ENCODE measurements at regions not wholly inside any gene's neighbourhood (a gene's known extent, or its start where the extent isn't known, plus 50 kb on each side); places are given as distances from the start of the nearest gene placed in this dataset.

DNA sequence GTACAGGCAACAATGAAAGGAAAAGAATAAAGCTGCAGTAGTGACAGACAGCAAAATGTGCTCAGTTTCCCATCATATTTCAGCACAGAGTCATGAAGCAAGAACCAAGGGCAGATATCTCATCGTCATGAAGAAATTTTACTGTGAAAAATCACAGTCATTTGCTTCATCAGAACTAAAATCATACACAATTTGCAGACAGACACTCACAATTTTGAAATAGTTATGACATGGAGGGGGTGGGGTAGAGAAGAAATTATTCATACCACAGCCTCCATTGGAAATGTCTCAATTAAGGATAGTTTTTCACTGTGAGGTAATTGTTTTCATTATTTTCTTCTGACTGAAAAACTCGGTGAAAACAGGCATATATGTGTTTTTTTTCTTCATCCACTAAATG is 78.8 kb upstream of the CNTN3 start:
- Histone ChIP-seq H4K20me1 (ENCODE audit: insufficient read depth, low read length) (no peaks in the 10 kb centered on the region), H3F3A (ENCODE audit: insufficient read depth, low read length) (no peaks in the 10 kb centered on the region), H3K79me2 (ENCODE audit: insufficient read depth, low read length) (no peaks in the 10 kb centered on the region), H3K9me3 (ENCODE audit: low read length) (no peaks in the 10 kb centered on the region), H2AFZ (ENCODE audit: low read length) (no peak overlapping the region), H3K9ac (ENCODE audit: low read length) (no peak overlapping the region), H3K4me1 (ENCODE audit: insufficient read depth, low read length, severe bottlenecking) (no peaks in the 10 kb centered on the region), H3K27ac (ENCODE audit: low read depth, low read length, poor library complexity, severe bottlenecking) (no peak overlapping the region), H3K9me2 (ENCODE audit: low read depth, low read length) (no peaks in the 10 kb centered on the region), H3K36me3 (ENCODE audit: insufficient read depth, low read length) (no peaks in the 10 kb centered on the region), H3K27me3 (ENCODE audit: insufficient read depth, low read length) (no peaks in the 10 kb centered on the region), H3K4me3 (ENCODE audit: low read depth, low read length, poor library complexity, severe bottlenecking) (no peak overlapping the region), H3K4me2 (ENCODE audit: low read length) (no peak overlapping the region)
- TF ChIP-seq, protein P1, sequence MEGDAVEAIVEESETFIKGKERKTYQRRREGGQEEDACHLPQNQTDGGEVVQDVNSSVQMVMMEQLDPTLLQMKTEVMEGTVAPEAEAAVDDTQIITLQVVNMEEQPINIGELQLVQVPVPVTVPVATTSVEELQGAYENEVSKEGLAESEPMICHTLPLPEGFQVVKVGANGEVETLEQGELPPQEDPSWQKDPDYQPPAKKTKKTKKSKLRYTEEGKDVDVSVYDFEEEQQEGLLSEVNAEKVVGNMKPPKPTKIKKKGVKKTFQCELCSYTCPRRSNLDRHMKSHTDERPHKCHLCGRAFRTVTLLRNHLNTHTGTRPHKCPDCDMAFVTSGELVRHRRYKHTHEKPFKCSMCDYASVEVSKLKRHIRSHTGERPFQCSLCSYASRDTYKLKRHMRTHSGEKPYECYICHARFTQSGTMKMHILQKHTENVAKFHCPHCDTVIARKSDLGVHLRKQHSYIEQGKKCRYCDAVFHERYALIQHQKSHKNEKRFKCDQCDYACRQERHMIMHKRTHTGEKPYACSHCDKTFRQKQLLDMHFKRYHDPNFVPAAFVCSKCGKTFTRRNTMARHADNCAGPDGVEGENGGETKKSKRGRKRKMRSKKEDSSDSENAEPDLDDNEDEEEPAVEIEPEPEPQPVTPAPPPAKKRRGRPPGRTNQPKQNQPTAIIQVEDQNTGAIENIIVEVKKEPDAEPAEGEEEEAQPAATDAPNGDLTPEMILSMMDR (IDR thresholded peaks at IDR 0.05; ENCODE audit: low read length): no peak
- no peak for TF ChIP-seq EZH2 (IDR thresholded peaks at IDR 0.05; ENCODE audit: borderline replicate concordance, low read length)

DNA sequence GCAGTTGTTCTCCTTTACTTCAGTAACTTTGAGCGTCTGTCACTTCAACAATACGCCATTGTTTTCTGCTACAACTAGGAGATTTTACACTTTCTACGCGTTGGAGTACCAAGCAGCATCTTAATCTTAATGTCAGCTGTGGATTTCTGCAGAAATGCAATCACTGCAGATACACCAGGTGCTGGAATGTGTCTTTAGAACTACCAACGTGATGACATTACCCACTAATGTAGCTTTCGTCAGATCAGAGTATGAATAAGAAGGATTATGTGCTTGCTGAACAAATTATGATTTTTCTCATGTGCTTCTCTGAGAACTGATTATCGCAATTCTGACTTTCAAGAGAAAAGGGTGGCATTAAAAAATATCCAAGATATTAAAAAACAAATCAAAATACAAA is 77.5 kb upstream of the CNTN3 start:
- H3K4me3 ChIP-seq (ENCODE audit: low read depth, low read length, poor library complexity, severe bottlenecking): no peak overlapping the region
- no peaks in the 10 kb centered on the region for H4K20me1 ChIP-seq (ENCODE audit: insufficient read depth, low read length)
- H3K27ac ChIP-seq (ENCODE audit: low read depth, low read length, poor library complexity, severe bottlenecking): no peak overlapping the region
- H3K4me2 ChIP-seq (ENCODE audit: low read length): no peak overlapping the region
- no peaks in the 10 kb centered on the region for H3K4me1 ChIP-seq (ENCODE audit: insufficient read depth, low read length, severe bottlenecking)
- no peaks in the 10 kb centered on the region for H3K79me2 ChIP-seq (ENCODE audit: insufficient read depth, low read length)
- TF ChIP-seq EZH2 (IDR thresholded peaks at IDR 0.05; ENCODE audit: borderline replicate concordance, low read length): no peak
- no peaks in the 10 kb centered on the region for H3K9me2 ChIP-seq (ENCODE audit: low read depth, low read length)
- H3K27me3 ChIP-seq (ENCODE audit: insufficient read depth, low read length): no peaks in the 10 kb centered on the region
- H3K9ac ChIP-seq (ENCODE audit: low read length): no peak overlapping the region
- no peak overlapping the region for H2AFZ ChIP-seq (ENCODE audit: low read length)
- H3K9me3 ChIP-seq (ENCODE audit: low read length): no peaks in the 10 kb centered on the region
- no peaks in the 10 kb centered on the region for H3F3A ChIP-seq (ENCODE audit: insufficient read depth, low read length)
- no peaks in the 10 kb centered on the region for H3K36me3 ChIP-seq (ENCODE audit: insufficient read depth, low read length)

DNA sequence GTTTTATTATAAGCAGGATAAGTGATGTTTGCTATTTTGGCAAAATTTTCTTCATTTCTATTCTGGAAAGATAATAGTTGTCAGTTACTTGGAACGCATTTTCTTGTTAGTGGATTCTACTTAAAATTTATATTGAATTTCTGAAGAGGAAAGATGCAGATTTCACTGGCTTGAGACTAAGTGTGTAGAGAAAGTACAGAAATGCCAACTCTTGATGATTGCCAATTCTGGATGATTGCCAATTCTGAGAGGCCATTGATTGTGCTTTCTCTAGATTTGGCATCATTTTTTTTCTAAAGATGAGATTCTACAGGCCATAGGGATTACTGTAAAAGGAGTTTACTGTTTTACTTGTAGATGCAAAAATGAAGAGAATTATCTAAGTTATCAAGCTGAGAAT is 58.9 kb upstream of the CNTN3 start:
- Histone ChIP-seq H3K36me3 (ENCODE audit: insufficient read depth, low read length) (no peaks in the 10 kb centered on the region), H3K9me3 (ENCODE audit: low read length) (no peaks in the 10 kb centered on the region), H3K4me2 (ENCODE audit: low read length) (no peak overlapping the region), H2AFZ (ENCODE audit: low read length) (no peak overlapping the region), H3K4me3 (ENCODE audit: low read depth, low read length, poor library complexity, severe bottlenecking) (no peak overlapping the region), H3K9ac (ENCODE audit: low read length) (no peak overlapping the region), H3K4me1 (ENCODE audit: insufficient read depth, low read length, severe bottlenecking) (no peaks in the 10 kb centered on the region), H3F3A (ENCODE audit: insufficient read depth, low read length) (no peaks in the 10 kb centered on the region), H3K27ac (ENCODE audit: low read depth, low read length, poor library complexity, severe bottlenecking) (no peak overlapping the region), H3K79me2 (ENCODE audit: insufficient read depth, low read length) (no peaks in the 10 kb centered on the region), H4K20me1 (ENCODE audit: insufficient read depth, low read length) (no peaks in the 10 kb centered on the region), H3K27me3 (ENCODE audit: insufficient read depth, low read length) (no peaks in the 10 kb centered on the region), H3K9me2 (ENCODE audit: low read depth, low read length) (no peaks in the 10 kb centered on the region)
- TF ChIP-seq, protein P1 (IDR thresholded peaks at IDR 0.05; ENCODE audit: low read length): no peak
- TF ChIP-seq EZH2 (IDR thresholded peaks at IDR 0.05; ENCODE audit: borderline replicate concordance, low read length): no peak

DNA sequence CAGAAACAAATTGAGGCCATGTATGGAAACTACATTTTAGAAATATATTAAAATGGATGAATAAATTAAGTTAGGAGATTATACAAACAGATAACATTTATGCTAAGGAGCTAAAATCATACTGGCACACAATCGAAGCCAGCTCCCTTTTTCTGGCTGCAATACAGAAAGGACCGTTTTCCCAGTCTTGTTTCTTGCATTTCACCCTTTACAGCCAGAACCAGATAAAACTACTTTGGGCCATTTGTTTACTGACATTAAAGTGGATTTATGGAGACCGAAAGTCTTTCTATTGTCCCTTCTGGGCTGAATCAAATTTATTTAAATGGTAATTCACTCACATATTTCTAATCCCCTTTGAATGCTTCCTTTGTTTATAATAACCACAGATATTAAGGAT is 50.1 kb upstream of the CNTN3 start:
- Histone ChIP-seq H3K4me2 (ENCODE audit: low read length) (no peak overlapping the region), H3K9me3 (ENCODE audit: low read length) (no peaks in the 10 kb centered on the region), H3K27me3 (ENCODE audit: insufficient read depth, low read length) (no peaks in the 10 kb centered on the region), H3K36me3 (ENCODE audit: insufficient read depth, low read length) (no peaks in the 10 kb centered on the region), H3K9me2 (ENCODE audit: low read depth, low read length) (no peaks in the 10 kb centered on the region), H4K20me1 (ENCODE audit: insufficient read depth, low read length) (no peaks in the 10 kb centered on the region), H3K4me1 (ENCODE audit: insufficient read depth, low read length, severe bottlenecking) (no peaks in the 10 kb centered on the region), H3K4me3 (ENCODE audit: low read depth, low read length, poor library complexity, severe bottlenecking) (no peak overlapping the region), H3K27ac (ENCODE audit: low read depth, low read length, poor library complexity, severe bottlenecking) (no peak overlapping the region), H3F3A (ENCODE audit: insufficient read depth, low read length) (no peaks in the 10 kb centered on the region), H2AFZ (ENCODE audit: low read length) (no peak overlapping the region), H3K9ac (ENCODE audit: low read length) (no peak overlapping the region), H3K79me2 (ENCODE audit: insufficient read depth, low read length) (no peaks in the 10 kb centered on the region)
- no peak for TF ChIP-seq EZH2 (IDR thresholded peaks at IDR 0.05; ENCODE audit: borderline replicate concordance, low read length)
- TF ChIP-seq, protein P1 (IDR thresholded peaks at IDR 0.05; ENCODE audit: low read length): no peak

Data from OCI-LY1 (cell line).